Fibroblast of pulmonary artery (primary cell): ENCODE measurements at regions not wholly inside any gene's neighbourhood (a gene's known extent, or its start where the extent isn't known, plus 50 kb on each side); places are given as distances from the start of the nearest gene placed in this dataset.

ENCODE experiments used
- DNase-seq: peaks from one replicate; pipeline ENCODE4 v3.0.0-alpha.2; 2010; ENCODE audit warnings: low read depth
- H3K4me3 ChIP-seq: replicated peaks from 2 replicates; pipeline ENCODE4 v1.5.1; 2011; ENCODE audit warnings: low read depth, mild to moderate bottlenecking, control low read depth, low read length, moderate library complexity
- TF ChIP-seq, protein P1 (sequence below): IDR thresholded peaks from 2 replicates; pipeline ENCODE4 v1.5.1; 2011; ENCODE audit warnings: mild to moderate bottlenecking, control low read depth, low read length, inconsistent platforms; ENCODE audit errors: missing control alignments

DNA sequence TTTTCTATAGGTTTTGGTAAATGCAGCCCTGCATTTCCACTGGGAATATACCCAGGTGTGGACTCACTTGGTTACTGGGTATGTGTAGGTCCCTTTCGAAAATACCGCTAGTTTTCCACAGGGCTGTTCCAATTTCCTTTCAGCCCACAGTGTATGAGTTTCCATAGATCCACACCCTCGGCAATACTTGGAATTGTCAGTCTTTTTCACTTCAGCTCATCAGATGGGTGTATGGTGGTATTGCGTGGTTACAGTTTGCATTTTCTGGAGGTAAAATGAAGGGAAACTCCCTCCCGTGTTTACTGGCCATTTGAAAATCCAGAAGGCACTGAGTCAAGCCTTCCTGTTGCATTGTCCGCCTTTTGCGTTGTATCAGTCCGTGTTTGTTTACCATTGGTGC, 453.6 kb downstream of the CDH26 start:
- TF ChIP-seq, protein P1, sequence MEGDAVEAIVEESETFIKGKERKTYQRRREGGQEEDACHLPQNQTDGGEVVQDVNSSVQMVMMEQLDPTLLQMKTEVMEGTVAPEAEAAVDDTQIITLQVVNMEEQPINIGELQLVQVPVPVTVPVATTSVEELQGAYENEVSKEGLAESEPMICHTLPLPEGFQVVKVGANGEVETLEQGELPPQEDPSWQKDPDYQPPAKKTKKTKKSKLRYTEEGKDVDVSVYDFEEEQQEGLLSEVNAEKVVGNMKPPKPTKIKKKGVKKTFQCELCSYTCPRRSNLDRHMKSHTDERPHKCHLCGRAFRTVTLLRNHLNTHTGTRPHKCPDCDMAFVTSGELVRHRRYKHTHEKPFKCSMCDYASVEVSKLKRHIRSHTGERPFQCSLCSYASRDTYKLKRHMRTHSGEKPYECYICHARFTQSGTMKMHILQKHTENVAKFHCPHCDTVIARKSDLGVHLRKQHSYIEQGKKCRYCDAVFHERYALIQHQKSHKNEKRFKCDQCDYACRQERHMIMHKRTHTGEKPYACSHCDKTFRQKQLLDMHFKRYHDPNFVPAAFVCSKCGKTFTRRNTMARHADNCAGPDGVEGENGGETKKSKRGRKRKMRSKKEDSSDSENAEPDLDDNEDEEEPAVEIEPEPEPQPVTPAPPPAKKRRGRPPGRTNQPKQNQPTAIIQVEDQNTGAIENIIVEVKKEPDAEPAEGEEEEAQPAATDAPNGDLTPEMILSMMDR: no peak
- no peak overlapping the region for H3K4me3 ChIP-seq
- no peak for DNase-seq

DNA sequence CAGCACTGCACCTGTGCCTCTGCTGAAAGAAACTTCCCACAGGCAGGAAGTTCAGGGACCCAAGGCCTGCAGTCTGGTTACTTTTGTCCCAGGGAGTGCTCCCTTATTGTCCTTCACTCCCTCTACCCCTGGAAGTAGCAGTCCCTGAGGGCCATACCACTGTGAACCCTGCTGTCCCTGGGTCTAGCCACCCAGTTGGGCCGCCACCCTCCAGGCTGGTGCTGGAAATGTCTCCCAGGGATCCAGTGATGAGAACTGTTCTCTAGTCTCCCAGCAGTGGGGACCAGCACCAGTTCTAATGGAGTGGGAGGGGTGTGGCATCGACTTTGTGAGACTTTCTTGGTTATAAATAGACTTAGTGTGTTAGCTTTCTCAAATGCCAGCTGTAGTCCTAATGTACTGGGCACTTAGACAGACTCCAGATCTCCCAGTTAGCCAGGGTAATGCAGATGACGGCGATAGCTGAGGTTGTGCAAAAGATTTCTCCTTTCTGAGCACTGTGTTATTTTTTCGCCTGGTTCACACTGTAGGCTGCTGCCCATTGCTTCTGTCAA, 462.5 kb downstream of the CDH26 start:
- no peak for DNase-seq
- H3K4me3 ChIP-seq: no peak overlapping the region
- TF ChIP-seq, protein P1: no peak

DNA sequence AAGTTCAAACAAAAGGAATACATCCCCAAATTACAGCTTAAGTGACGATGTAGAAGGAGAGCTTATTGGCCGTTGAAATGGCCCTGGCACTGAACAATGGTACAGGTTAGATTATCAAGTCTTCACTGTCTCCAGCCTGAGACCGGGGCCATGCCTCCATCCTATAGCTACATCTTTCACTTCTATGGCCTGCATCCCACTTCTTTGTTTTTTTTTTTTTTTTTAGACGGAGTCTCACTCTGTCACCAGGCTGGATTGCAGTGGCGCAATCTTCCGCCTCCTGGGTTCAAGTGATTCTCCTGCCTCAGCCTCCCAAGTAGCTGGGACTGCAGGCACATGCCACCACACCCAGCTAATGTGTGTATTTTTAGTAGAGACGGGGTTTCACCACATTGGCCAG, 464.6 kb downstream of the CDH26 start:
- DNase-seq: no peak
- TF ChIP-seq, protein P1: no peak
- no peak overlapping the region for H3K4me3 ChIP-seq

DNA sequence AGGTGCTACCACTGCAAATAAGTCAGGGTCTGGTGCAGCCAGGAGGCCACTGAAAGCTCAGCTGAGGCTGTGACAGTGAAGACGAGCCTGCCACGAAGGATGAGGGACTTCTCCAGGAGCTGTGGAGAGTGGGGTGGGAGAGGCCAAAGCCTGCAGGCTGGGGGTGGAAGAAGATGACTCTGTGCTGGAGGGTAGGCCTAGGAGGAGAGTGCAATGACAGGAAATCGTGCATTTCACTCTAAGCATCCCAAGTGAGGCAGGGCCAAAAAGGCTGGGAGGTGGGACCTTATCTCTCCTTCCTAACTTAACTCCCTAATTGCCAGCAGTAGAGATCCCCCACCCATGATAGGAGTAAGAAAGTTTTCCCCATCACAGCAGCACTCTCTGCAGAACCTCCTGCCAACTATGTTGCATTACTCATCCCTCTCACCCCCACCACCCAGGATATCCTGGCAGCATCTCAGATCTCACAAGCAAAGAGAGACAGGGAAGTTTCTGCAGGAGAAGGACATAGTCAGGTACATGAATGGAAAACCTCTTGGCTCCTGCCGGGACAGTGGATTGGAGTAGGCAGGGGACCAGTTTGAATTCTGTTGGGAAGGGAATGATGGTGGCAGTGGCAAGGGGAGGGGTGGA, 466.2 kb downstream of the CDH26 start:
- TF ChIP-seq, protein P1: no peak
- DNase-seq: no peak
- no peak overlapping the region for H3K4me3 ChIP-seq

DNA sequence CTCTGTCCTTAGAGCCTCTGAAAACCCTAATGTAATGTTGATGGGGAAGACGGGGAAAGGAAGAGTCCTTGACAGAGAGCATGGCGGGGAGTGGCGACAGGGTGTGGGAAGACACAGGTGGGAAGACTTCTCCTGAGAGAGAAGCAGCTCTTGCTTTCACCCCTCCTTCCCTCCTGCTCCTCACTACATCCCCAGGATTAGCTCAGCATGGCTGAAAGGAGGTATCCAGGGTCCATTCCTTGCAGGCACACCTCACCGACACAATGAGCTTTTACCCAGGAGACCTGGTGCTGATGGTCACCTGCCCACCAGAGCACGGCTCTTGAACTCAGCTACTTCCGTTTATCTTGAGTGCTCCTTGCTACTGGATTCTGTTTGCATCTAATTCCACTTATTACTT, 469.3 kb downstream of the CDH26 start:
- no peak overlapping the region for H3K4me3 ChIP-seq
- TF ChIP-seq, protein P1: no peak
- DNase-seq: no peak

DNA sequence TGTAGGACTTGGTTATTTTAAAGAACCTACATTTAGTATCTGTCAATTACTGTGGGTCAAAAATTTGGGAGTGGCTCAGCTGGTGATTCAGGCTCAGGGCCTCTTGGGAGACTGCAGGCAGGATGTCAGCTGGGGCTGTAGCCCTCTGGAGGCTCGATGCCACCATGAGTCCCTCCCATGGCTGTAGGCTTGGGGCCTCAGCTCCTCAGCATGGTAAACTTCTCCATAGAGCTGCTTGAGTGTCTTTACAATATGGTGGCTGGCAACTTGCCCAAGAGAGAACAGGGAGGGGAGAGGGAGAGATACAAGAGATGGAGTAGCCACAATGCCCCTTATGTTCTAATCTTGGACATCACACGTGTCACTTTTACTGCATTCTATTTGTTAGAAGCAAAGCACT, 470.4 kb downstream of the CDH26 start:
- TF ChIP-seq, protein P1: no peak
- DNase-seq: no peak
- H3K4me3 ChIP-seq: no peak overlapping the region

DNA sequence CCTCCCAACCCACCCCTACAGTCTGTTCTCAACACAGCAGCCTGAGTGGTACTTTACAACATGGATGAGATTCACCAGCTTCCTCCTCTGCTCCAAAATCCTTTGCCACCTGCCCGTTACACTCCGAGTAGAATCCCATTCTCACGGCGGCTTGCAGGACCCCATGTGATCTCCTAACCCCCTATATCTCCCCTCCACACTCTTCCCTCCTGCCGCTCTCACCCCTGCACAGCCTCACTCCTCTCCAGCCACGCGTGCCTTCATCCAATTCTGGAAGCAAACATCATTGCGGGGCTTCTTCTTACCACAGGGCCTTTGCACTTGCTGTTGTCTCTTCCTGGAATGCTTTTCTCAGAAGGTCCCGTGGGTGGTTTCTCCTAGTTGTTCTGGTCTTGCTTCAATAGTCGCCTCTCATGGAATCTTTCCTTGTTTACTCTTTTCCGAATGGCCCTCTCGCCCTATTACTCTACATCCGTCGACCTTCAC, 472.3 kb downstream of the CDH26 start:
- no peak for DNase-seq
- no peak overlapping the region for H3K4me3 ChIP-seq

More for the DNA sequence above, 472.3 kb downstream of the CDH26 start:
- TF ChIP-seq, protein P1: no peak
